Smooth muscle cell (in vitro differentiated cells): ENCODE measurements at regions not wholly inside any gene's neighbourhood (a gene's known extent, or its start where the extent isn't known, plus 50 kb on each side); places are given as distances from the start of the nearest gene placed in this dataset.

Source experiments
- DNase-seq: peaks from one replicate; lab custom pipeline; 2025; ENCODE audit not compliant: unreplicated experiment; lab: John Stamatoyannopoulos, UW
- H2AFZ ChIP-seq: fragments of 200-600 bp; sonication (generic); 2 replicates; pipeline ENCODE4 v1.6.0; 2016; ENCODE audit warnings: antibody characterized with exemption, low read depth, mild to moderate bottlenecking
- H3F3A ChIP-seq: fragments of 200-600 bp; sonication (generic); 2 replicates; pipeline ENCODE4 v1.6.0; 2017; ENCODE audit warnings: antibody characterized with exemption, low read depth
- H3K27ac ChIP-seq: fragments of 200-600 bp; sonication (generic); 2 replicates; pipeline ENCODE4 v1.5.1; 2016; ENCODE audit warnings: low read depth, mild to moderate bottlenecking
- H3K27me3 ChIP-seq: fragments of 200-600 bp; sonication (generic); 2 replicates; pipeline ENCODE4 v1.6.1; 2016; ENCODE audit warnings: low read depth, mild to moderate bottlenecking
- H3K36me3 ChIP-seq: fragments of 200-600 bp; sonication (generic); 2 replicates; pipeline ENCODE4 v1.5.1; 2016; ENCODE audit warnings: low read depth
- H3K4me1 ChIP-seq: fragments of 200-600 bp; sonication (generic); 2 replicates; pipeline ENCODE4 v1.5.1; 2016; ENCODE audit warnings: low read depth
- H3K4me2 ChIP-seq: fragments of 200-600 bp; sonication (generic); 2 replicates; pipeline ENCODE4 v1.6.0; 2016; ENCODE audit warnings: mild to moderate bottlenecking
- H3K4me3 ChIP-seq: fragments of 200-600 bp; sonication (generic); 2 replicates; pipeline ENCODE4 v1.5.1; 2016; ENCODE audit warnings: mild to moderate bottlenecking
- H3K79me2 ChIP-seq: fragments of 200-600 bp; sonication (generic); 2 replicates; pipeline ENCODE4 v1.6.0; 2016; ENCODE audit warnings: low read depth, mild to moderate bottlenecking
- H3K9ac ChIP-seq: fragments of 200-600 bp; sonication (generic); 2 replicates; pipeline ENCODE4 v1.6.0; 2016; ENCODE audit warnings: low read depth
- H3K9me3 ChIP-seq: fragments of 200-600 bp; sonication (generic); replicated peaks from 2 replicates; pipeline ENCODE4 v1.5.1; 2016; ENCODE audit warnings: low read depth
- H4K20me1 ChIP-seq: fragments of 200-600 bp; sonication (generic); 2 replicates; pipeline ENCODE4 v1.6.0; 2016; ENCODE audit warnings: low read depth
- WGBS: methylation state at CpG from one replicate; pipeline ENCODE4 v1.1.7; 2016; ENCODE audit warnings: low lambda C conversion rate; 5-methylcytosine and 5-hydroxymethylcytosine counted together
- TF ChIP-seq, protein P1 (sequence below): fragments of 200-600 bp; sonication (generic); IDR thresholded peaks from 2 replicates; pipeline ENCODE4 v1.5.1; 2017; ENCODE audit warnings: borderline replicate concordance, mild to moderate bottlenecking, antibody characterized with exemption; ENCODE audit not compliant: insufficient read depth, poor library complexity, severe bottlenecking

DNA sequence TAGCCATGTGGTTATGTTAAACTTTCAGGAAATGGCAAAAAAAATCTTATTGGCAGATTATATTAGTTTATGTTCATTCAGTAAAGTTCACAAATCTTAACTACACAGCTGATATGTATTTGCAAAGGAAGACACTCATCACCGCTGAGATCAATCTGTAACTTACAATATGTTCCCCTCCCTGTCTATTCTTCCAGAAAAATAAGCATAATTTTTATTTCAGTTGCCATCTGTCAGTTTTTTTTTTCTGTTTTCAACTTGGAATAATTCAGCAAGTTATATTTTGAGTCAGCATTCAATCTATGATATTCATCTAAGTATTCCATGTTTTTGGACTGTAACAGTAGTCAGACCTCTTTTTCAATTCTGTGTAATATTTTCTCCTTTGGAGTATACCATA, 1019.9 kb upstream of the PTPRD start:
- 91% methylated on average over 1 of the region's 1 CpG for WGBS
- no peaks in the 10 kb centered on the region for H3F3A ChIP-seq
- no peak overlapping the region for H3K27ac ChIP-seq
- H3K4me2 ChIP-seq = no peak overlapping the region
- H3K4me1 ChIP-seq = no peaks in the 10 kb centered on the region
- no peak overlapping the region for H3K9ac ChIP-seq
- no peak overlapping the region for H2AFZ ChIP-seq
- no peaks in the 10 kb centered on the region for H3K36me3 ChIP-seq
- TF ChIP-seq, protein P1, sequence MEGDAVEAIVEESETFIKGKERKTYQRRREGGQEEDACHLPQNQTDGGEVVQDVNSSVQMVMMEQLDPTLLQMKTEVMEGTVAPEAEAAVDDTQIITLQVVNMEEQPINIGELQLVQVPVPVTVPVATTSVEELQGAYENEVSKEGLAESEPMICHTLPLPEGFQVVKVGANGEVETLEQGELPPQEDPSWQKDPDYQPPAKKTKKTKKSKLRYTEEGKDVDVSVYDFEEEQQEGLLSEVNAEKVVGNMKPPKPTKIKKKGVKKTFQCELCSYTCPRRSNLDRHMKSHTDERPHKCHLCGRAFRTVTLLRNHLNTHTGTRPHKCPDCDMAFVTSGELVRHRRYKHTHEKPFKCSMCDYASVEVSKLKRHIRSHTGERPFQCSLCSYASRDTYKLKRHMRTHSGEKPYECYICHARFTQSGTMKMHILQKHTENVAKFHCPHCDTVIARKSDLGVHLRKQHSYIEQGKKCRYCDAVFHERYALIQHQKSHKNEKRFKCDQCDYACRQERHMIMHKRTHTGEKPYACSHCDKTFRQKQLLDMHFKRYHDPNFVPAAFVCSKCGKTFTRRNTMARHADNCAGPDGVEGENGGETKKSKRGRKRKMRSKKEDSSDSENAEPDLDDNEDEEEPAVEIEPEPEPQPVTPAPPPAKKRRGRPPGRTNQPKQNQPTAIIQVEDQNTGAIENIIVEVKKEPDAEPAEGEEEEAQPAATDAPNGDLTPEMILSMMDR = no peak
- no peak for DNase-seq
- H3K9me3 ChIP-seq = no peaks in the 10 kb centered on the region
- H4K20me1 ChIP-seq = no peaks in the 10 kb centered on the region
- H3K4me3 ChIP-seq = no peak overlapping the region
- H3K27me3 ChIP-seq = no peaks in the 10 kb centered on the region
- H3K79me2 ChIP-seq = no peaks in the 10 kb centered on the region

DNA sequence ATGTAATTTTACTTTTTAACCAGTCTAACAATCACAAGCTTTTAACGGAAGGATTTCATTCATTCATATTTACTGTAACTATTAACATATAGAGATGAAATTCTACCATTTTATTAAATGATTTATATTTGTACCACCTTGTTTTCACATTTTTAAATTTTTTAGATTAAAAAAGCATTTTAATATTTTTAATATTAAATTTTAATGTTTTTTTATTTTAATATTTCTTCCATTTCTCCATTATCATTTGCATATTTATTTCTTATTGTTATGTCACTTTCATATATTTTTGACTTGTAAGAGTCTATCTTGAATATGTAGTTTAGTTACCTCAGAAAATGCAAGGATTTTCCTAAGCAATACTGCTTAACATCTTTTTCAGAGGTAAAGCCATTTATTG, 1034.0 kb upstream of the PTPRD start:
- Histone ChIP-seq H3K79me2 (no peaks in the 10 kb centered on the region), H3K4me2 (no peak overlapping the region), H3K4me3 (no peak overlapping the region), H3K9me3 (no peaks in the 10 kb centered on the region), H3K9ac (no peak overlapping the region), H3K27me3 (no peaks in the 10 kb centered on the region), H3F3A (no peaks in the 10 kb centered on the region), H4K20me1 (no peaks in the 10 kb centered on the region), H2AFZ (no peak overlapping the region), H3K36me3 (no peaks in the 10 kb centered on the region), H3K4me1 (no peaks in the 10 kb centered on the region), H3K27ac (no peak overlapping the region)
- no peak for DNase-seq
- WGBS = 98% methylated on average over 1 of the region's 1 CpG
- TF ChIP-seq, protein P1 = no peak

DNA sequence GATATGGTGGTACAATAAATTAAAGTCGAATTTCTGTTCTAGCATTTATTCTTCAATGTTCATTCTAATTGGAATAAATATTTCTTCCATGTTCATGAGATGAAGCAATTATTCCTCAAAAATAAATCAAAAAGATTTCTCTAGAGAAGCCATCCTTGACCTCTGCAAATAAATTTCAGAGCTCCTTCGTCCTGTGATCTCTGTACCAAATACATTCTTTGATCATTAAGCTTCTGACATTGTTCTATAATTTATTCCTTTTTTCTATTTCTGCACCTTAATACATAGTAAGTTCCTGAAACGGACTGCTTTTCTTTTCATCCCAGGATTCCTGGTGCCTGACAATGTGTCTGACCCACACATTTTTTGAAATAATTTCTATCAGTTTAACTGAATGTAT, 1039.3 kb upstream of the TYRP1 start:
- TF ChIP-seq, protein P1 = no peak
- Histone ChIP-seq H3K4me3 (no peak overlapping the region), H3K9me3 (no peaks in the 10 kb centered on the region), H3K27me3 (no peaks in the 10 kb centered on the region), H3K27ac (no peak overlapping the region), H2AFZ (no peak overlapping the region), H3K79me2 (no peaks in the 10 kb centered on the region), H3K4me2 (no peak overlapping the region), H3K4me1 (no peaks in the 10 kb centered on the region), H3K36me3 (no peaks in the 10 kb centered on the region), H3K9ac (no peak overlapping the region), H4K20me1 (no peaks in the 10 kb centered on the region), H3F3A (no peaks in the 10 kb centered on the region)
- WGBS = 85% methylated on average over 3 of the region's 3 CpGs
- no peak for DNase-seq

DNA sequence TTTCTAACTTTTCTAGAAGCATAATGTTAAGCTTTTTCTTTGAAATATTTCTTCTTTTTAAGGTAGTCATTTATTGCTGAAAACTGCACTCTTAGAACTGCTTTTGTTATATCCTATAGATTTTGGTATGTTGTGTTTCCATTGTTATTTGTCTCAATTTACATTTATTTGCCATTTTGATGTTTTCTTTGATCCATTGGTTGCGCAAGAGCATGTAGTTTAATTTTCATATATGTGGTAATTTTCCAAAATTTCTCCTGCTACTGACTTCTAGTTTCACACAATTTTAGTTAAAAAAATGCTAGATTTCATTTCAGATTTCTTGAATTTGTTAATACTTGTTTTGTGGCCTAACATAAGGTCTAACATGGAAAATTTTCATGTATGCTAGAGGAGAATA, 1029.3 kb upstream of the TYRP1 start:
- Histone ChIP-seq H3K9me3 (no peaks in the 10 kb centered on the region), H3K4me3 (no peak overlapping the region), H3K27ac (no peak overlapping the region), H3K9ac (no peak overlapping the region), H3K4me1 (no peaks in the 10 kb centered on the region), H3K36me3 (no peaks in the 10 kb centered on the region), H3K4me2 (no peak overlapping the region), H2AFZ (no peak overlapping the region), H3K27me3 (no peaks in the 10 kb centered on the region), H3F3A (no peaks in the 10 kb centered on the region), H3K79me2 (no peaks in the 10 kb centered on the region), H4K20me1 (no peaks in the 10 kb centered on the region)
- TF ChIP-seq, protein P1 = no peak
- DNase-seq = no peak
- WGBS = 93% methylated on average over 1 of the region's 1 CpG
